Retinal pigment epithelial cell (primary cell): ENCODE measurements at regions not wholly inside any gene's neighbourhood (a gene's known extent, or its start where the extent isn't known, plus 50 kb on each side); places are given as distances from the start of the nearest gene placed in this dataset.

ENCODE experiments used
- DNase-seq: peaks from one replicate; pipeline ENCODE4 v3.0.0-alpha.2; 2010; ENCODE audit warnings: low read depth
- H3K4me3 ChIP-seq: 2 replicates; pipeline ENCODE4 v1.5.1; 2011; ENCODE audit warnings: mild to moderate bottlenecking, low read length, control low read depth, moderate library complexity
- CTCF ChIP-seq: conservative IDR thresholded peaks from 2 replicates; pipeline ENCODE4 v1.5.1; 2011; ENCODE audit warnings: low read depth, low read length, control low read depth, inconsistent platforms

- no peak for TF ChIP-seq CTCF
- no peak for DNase-seq
- no peak overlapping the region for H3K4me3 ChIP-seq
These were observed 183.5 kb downstream of the TENT5A start for GRCh38 chr6:81568973-81569372.

GRCh38 chr6:81565071-81565470 lies 187.4 kb downstream of the TENT5A start:
- TF ChIP-seq CTCF: no peak
- no peak overlapping the region for H3K4me3 ChIP-seq
- DNase-seq: peak; percentile 30

- TF ChIP-seq CTCF: no peak
- DNase-seq: no peak
- H3K4me3 ChIP-seq: no peak overlapping the region
These were observed 187.9 kb downstream of the TENT5A start for GRCh38 chr6:81564470-81565068.

- TF ChIP-seq CTCF: no peak
- no peak overlapping the region for H3K4me3 ChIP-seq
- DNase-seq: peak; percentile 84
These were observed 190.3 kb downstream of the TENT5A start for GRCh38 chr6:81562169-81562568.

- H3K4me3 ChIP-seq: no peak overlapping the region
- TF ChIP-seq CTCF: no peak
- no peak for DNase-seq
These were observed 190.8 kb downstream of the TENT5A start for GRCh38 chr6:81561731-81562130.

GRCh38 chr6:81561071-81561564 lies 191.4 kb downstream of the TENT5A start:
- DNase-seq: no peak
- H3K4me3 ChIP-seq: no peak overlapping the region
- no peak for TF ChIP-seq CTCF

GRCh38 chr6:81557811-81558210 lies 194.7 kb downstream of the TENT5A start:
- TF ChIP-seq CTCF: no peak
- no peak for DNase-seq
- no peak overlapping the region for H3K4me3 ChIP-seq
